ENCODE measurements at regions not wholly inside any gene's neighbourhood (a gene's known extent, or its start where the extent isn't known, plus 50 kb on each side); places are given as distances from the start of the nearest gene placed in this dataset.
A peak's percentile ranks its signal among the peaks of the same experiment; 100 is the strongest.

DNA sequence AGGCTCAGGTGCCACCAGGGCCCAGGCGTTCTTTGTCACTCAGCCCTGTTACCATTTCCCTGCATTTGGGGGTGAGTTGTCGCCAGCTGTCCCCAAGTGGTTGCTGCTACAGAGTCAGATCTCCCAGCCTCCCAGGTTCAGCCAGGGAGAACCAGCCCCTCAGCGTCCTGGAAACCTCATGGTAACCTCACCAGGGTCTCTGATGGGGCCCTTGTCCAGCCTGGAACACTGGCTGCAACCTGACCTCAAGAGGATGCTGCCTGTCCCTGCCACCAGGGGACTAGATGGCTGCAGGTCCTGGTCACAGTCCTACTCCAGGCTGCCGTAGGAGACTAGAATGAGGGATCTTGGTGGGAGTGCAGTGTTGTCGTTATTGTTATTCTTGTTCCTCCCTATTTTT, 228.3 kb upstream of the PDE10A start:
- Mint-ChIP-seq H3K27ac (no peak overlapping the region), H3K4me3 (no peak overlapping the region), H3K36me3 (ENCODE audit: low read depth) (0 out of 3 replicates have a peak, but pooled peaks cover 3% of the 10 kb centered on the region), H3K9me3 (peaks cover 18% of the 10 kb centered on the region), H3K4me1 (peaks cover 4% of the 10 kb centered on the region; the same call in 2 of the 3 replicates), H3K27me3 (ENCODE audit: insufficient read depth, low read depth, poor library complexity) (no peaks in the 10 kb centered on the region)
- no peak overlapping the region for H3K4me3 ChIP-seq
- no peak overlapping the region for H3K27ac ChIP-seq (ENCODE audit: low read depth)
- H3F3A ChIP-seq (replicated peaks; ENCODE audit: low read depth) = no peaks in the 10 kb centered on the region
- peak; percentile 45; the same call in 1 of the 3 replicates for ATAC-seq
- DNase-seq (ENCODE audit: low spot score) = peak; percentile 8
- no peaks in the 10 kb centered on the region; the same call in 1 of the 2 replicates for H3K9me2 ChIP-seq (ENCODE audit: insufficient read depth)
- H3K4me1 ChIP-seq (ENCODE audit: insufficient read depth) = no peaks in the 10 kb centered on the region
- no peaks in the 10 kb centered on the region for H3K36me3 ChIP-seq (ENCODE audit: insufficient read depth)
- TF ChIP-seq, protein P1, sequence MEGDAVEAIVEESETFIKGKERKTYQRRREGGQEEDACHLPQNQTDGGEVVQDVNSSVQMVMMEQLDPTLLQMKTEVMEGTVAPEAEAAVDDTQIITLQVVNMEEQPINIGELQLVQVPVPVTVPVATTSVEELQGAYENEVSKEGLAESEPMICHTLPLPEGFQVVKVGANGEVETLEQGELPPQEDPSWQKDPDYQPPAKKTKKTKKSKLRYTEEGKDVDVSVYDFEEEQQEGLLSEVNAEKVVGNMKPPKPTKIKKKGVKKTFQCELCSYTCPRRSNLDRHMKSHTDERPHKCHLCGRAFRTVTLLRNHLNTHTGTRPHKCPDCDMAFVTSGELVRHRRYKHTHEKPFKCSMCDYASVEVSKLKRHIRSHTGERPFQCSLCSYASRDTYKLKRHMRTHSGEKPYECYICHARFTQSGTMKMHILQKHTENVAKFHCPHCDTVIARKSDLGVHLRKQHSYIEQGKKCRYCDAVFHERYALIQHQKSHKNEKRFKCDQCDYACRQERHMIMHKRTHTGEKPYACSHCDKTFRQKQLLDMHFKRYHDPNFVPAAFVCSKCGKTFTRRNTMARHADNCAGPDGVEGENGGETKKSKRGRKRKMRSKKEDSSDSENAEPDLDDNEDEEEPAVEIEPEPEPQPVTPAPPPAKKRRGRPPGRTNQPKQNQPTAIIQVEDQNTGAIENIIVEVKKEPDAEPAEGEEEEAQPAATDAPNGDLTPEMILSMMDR (conservative IDR thresholded peaks at IDR 0.05; ENCODE audit: low read depth in 2 of 2) = peak in 1 of 2 experiments; percentile 27; a peak in 1 of 4 replicates
- TF ChIP-seq NANOG (IDR thresholded peaks at IDR 0.05; ENCODE audit: borderline replicate concordance) = no peak
- H2AFZ ChIP-seq = no peak overlapping the region
- H3K79me2 ChIP-seq (replicated peaks; ENCODE audit: insufficient read depth) = no peaks in the 10 kb centered on the region
- no peaks in the 10 kb centered on the region for H3K27me3 ChIP-seq (ENCODE audit: insufficient read depth)
- H3K4me2 ChIP-seq = no peak overlapping the region
- H4K20me1 ChIP-seq (replicated peaks; ENCODE audit: insufficient read depth) = no peaks in the 10 kb centered on the region

GRCh38 chr6:165890404-165890735, 227.3 kb upstream of the PDE10A start:
- Histone ChIP-seq H4K20me1 (replicated peaks; ENCODE audit: insufficient read depth) (no peaks in the 10 kb centered on the region), H3K79me2 (replicated peaks; ENCODE audit: insufficient read depth) (no peaks in the 10 kb centered on the region), H3K4me1 (ENCODE audit: insufficient read depth) (no peaks in the 10 kb centered on the region), H3K27ac (ENCODE audit: low read depth) (no peak overlapping the region), H3K27me3 (ENCODE audit: insufficient read depth) (no peaks in the 10 kb centered on the region), H2AFZ (peak overlapping the region; percentile 53), H3F3A (replicated peaks; ENCODE audit: low read depth) (no peaks in the 10 kb centered on the region), H3K9me2 (ENCODE audit: insufficient read depth) (no peaks in the 10 kb centered on the region; the same call in 1 of the 2 replicates), H3K36me3 (ENCODE audit: insufficient read depth) (no peaks in the 10 kb centered on the region), H3K4me2 (no peak overlapping the region), H3K4me3 (no peak overlapping the region)
- Mint-ChIP-seq H3K9me3 (peaks cover 20% of the 10 kb centered on the region), H3K4me1 (peaks cover 4% of the 10 kb centered on the region; the same call in 2 of the 3 replicates), H3K36me3 (ENCODE audit: low read depth) (0 out of 3 replicates have a peak, but pooled peaks cover 3% of the 10 kb centered on the region), H3K27me3 (ENCODE audit: insufficient read depth, low read depth, poor library complexity) (peaks cover 1% of the 10 kb centered on the region), H3K4me3 (no peak overlapping the region), H3K27ac (no peak overlapping the region)
- DNase-seq (ENCODE audit: low spot score) = peak; percentile 10
- TF ChIP-seq ETS1 (IDR thresholded peaks at IDR 0.05) = no peak
- no peak for TF ChIP-seq EZH2 (IDR thresholded peaks at IDR 0.05; ENCODE audit: low read depth, unreplicated experiment)
- TF ChIP-seq REST (IDR thresholded peaks at IDR 0.05; ENCODE audit: unreplicated experiment) = no peak
- peak; percentile 38 for ATAC-seq

Measured in GM23338 (cell line).